Endothelial cell of umbilical vein (primary cell): ENCODE measurements at regions not wholly inside any gene's neighbourhood (a gene's known extent, or its start where the extent isn't known, plus 50 kb on each side); places are given as distances from the start of the nearest gene placed in this dataset.

ENCODE experiments used
- BruUV-seq: library from RNA; stranded (reverse); fragments of 400-500 nt; replicated peaks from 2 replicates; lab custom pipeline; 2021; lab: Mats Ljungman, UMichigan
- CTCF ChIA-PET: fragments of 300-600, 350-600 bp; sonication (Branson Sonifier 250); formaldehyde crosslinking; loops from one replicate; lab custom pipeline; 2021; ENCODE audit warnings: antibody characterized with exemption, inconsistent platforms; lab: Charles Lee
- POLR2A ChIA-PET: fragments of 300-600, 350-600 bp; sonication (Branson Sonifier 250); formaldehyde crosslinking; loops from one replicate; lab custom pipeline; 2021; ENCODE audit warnings: antibody characterized with exemption, inconsistent platforms; lab: Charles Lee
- DNase-seq: peaks from one replicate; pipeline ENCODE4 v3.0.0-alpha.2; 2011; ENCODE audit warnings: low read depth, low spot score
- FAIRE-seq: peaks from 2 replicates; lab custom pipeline; 2011; peaks lifted over from hg19 to GRCh38; lab: Jason Lieb, UNC
- H2AFZ ChIP-seq: 2 replicates; pipeline ENCODE4 v1.6.0; 2012; ENCODE audit warnings: low read depth, low read length, control low read depth, inconsistent platforms
- H3K27ac ChIP-seq: 2 replicates; pipeline ENCODE4 v1.5.1; 2011; ENCODE audit warnings: low read depth, mild to moderate bottlenecking, control low read depth, low read length, moderate library complexity; ENCODE audit not compliant: insufficient read depth
- H3K27me3 ChIP-seq, 2 experiments: 2 replicates each; pipeline versions ENCODE4 v1.6.0 to v1.6.1; 2011; ENCODE audit warnings: low read length in 2 of 2, mixed read lengths in 1 of 2; ENCODE audit not compliant: control insufficient read depth in 2 of 2, insufficient read depth in 2 of 2
- H3K36me3 ChIP-seq, 2 experiments: 2 replicates in 1 of 2; 3 replicates in 1 of 2; pipeline ENCODE4 v1.5.1; 2011; ENCODE audit warnings: low read length in 2 of 2, mild to moderate bottlenecking in 1 of 2, moderate library complexity in 1 of 2; ENCODE audit not compliant: control insufficient read depth in 2 of 2, insufficient read depth in 2 of 2; ENCODE audit errors: extremely low read depth in 1 of 2
- H3K4me1 ChIP-seq: 3 replicates; pipeline ENCODE4 v1.5.1; 2011; ENCODE audit warnings: mild to moderate bottlenecking, low read length; ENCODE audit not compliant: control insufficient read depth, insufficient read depth; ENCODE audit errors: extremely low read depth
- H3K4me2 ChIP-seq: 2 replicates; pipeline ENCODE4 v1.6.1; 2011; ENCODE audit warnings: low read length, control low read depth, mixed read lengths; ENCODE audit not compliant: insufficient read depth
- H3K4me3 ChIP-seq, 3 experiments: fragments of 200-600 bp in 1 of 3; sonication (generic), shearing (Covaris generic) in 1 of 3; replicated peaks in 1 of 3; 2 replicates each; pipeline ENCODE4 v1.5.1; 2011 to 2016; ENCODE audit warnings: control low read depth in 3 of 3, low read length in 3 of 3, mild to moderate bottlenecking in 2 of 3, inconsistent platforms in 1 of 3, low read depth in 1 of 3, moderate library complexity in 1 of 3; ENCODE audit not compliant: insufficient read depth in 1 of 3
- H3K79me2 ChIP-seq: 2 replicates; pipeline ENCODE4 v1.6.0; 2012; ENCODE audit warnings: low read length, inconsistent platforms; ENCODE audit not compliant: control insufficient read depth, insufficient read depth
- H3K9ac ChIP-seq: replicated peaks from 2 replicates; pipeline ENCODE3; 2011; ENCODE audit warnings: low read length, control low read depth; ENCODE audit not compliant: insufficient read depth; ENCODE audit errors: extremely low read depth
- H3K9me1 ChIP-seq: replicated peaks from 3 replicates; pipeline ENCODE4 v1.6.0; 2011; ENCODE audit warnings: mild to moderate bottlenecking, low read length; ENCODE audit not compliant: control insufficient read depth, insufficient read depth; ENCODE audit errors: extremely low read depth
- H3K9me3 ChIP-seq: replicated peaks from 2 replicates; pipeline ENCODE4 v1.5.1; 2012; ENCODE audit warnings: low read length, inconsistent platforms; ENCODE audit not compliant: control insufficient read depth, insufficient read depth
- H4K20me1 ChIP-seq: replicated peaks from 2 replicates; pipeline ENCODE3; 2011; ENCODE audit warnings: mild to moderate bottlenecking, low read length; ENCODE audit not compliant: control insufficient read depth, insufficient read depth; ENCODE audit errors: extremely low read depth
- CTCF ChIP-seq, 2 donors: IDR thresholded peaks; 1 replicate in 1 of 2; 2 replicates in 1 of 2; pipeline ENCODE4 v1.5.1; 2011; ENCODE audit warnings: low read length in 2 of 2, mild to moderate bottlenecking in 2 of 2, moderate library complexity in 2 of 2, control low read depth in 1 of 2, inconsistent platforms in 1 of 2, low read depth in 1 of 2; ENCODE audit not compliant: insufficient read depth in 1 of 2; ENCODE audit errors: extremely low read depth in 1 of 2
- EZH2 ChIP-seq: IDR thresholded peaks from 2 replicates; pipeline ENCODE4 v1.6.1; 2012; ENCODE audit warnings: borderline replicate concordance, low read depth, mild to moderate bottlenecking, moderate library complexity, low read length, inconsistent platforms; ENCODE audit not compliant: severe bottlenecking
- FOS ChIP-seq: IDR thresholded peaks from 2 replicates; pipeline ENCODE4 v1.6.1; 2011; ENCODE audit warnings: mild to moderate bottlenecking, low read length, moderate library complexity, borderline replicate concordance; ENCODE audit not compliant: insufficient read depth
- GATA2 ChIP-seq: IDR thresholded peaks from 2 replicates; pipeline ENCODE4 v1.7.0; 2011; ENCODE audit warnings: low read depth, mild to moderate bottlenecking, moderate library complexity, mixed read lengths, low read length; ENCODE audit not compliant: insufficient read length, insufficient read depth
- JUN ChIP-seq: IDR thresholded peaks from 2 replicates; pipeline ENCODE4 v1.6.1; 2011; ENCODE audit warnings: borderline replicate concordance, low read depth; ENCODE audit not compliant: insufficient read length, insufficient read depth
- MYC ChIP-seq: IDR thresholded peaks from one replicate; pipeline ENCODE4 v1.6.1; 2011; ENCODE audit warnings: mild to moderate bottlenecking, low read depth, low read length
- POLR2A ChIP-seq: IDR thresholded peaks from 2 replicates; pipeline ENCODE4 v1.6.1; 2012; ENCODE audit warnings: low read depth, mild to moderate bottlenecking, control low read depth, low read length
- POLR2AphosphoS5 ChIP-seq: IDR thresholded peaks from 2 replicates; pipeline ENCODE4 v1.6.1; 2012; ENCODE audit warnings: low read depth, mild to moderate bottlenecking, control low read depth, low read length, moderate library complexity; ENCODE audit not compliant: insufficient read depth
- dilution Hi-C: fragments of 300-500 bp; cut with MboI; formaldehyde crosslinking; loops from one replicate; pipeline ENCODE4 v1.15.0; 2019; ENCODE audit warnings: low sequenced_read_pairs; ENCODE audit not compliant: extremely low pct_ligation_motif_present
- intact Hi-C: fragments of 100-400 bp; cut with micrococcal nuclease; formaldehyde crosslinking; loops from one replicate; pipeline ENCODE4 v1.10.0; 2022
- TF ChIP-seq, protein P1 (sequence below): IDR thresholded peaks from 2 replicates; pipeline ENCODE4 v1.6.1; 2011; ENCODE audit not compliant: insufficient read depth, insufficient read length

- FAIRE-seq (no peak), DNase-seq (peak; percentile 11)
- no peak overlapping the region for H3K4me2 ChIP-seq
- no peaks in the 10 kb centered on the region for H3K4me1 ChIP-seq
- intact Hi-C loops (loop anchor here (5.0 kb wide), 1 partner anchor 64 kb away; no protein-coding TSS in a partner anchor), dilution Hi-C loops (no loop called here)
- BruUV-seq: no TSS peak
- H3K4me3 ChIP-seq: no peak overlapping the region
- CTCF ChIA-PET: interaction anchor here (1.1 kb wide), 1 partner anchor 16 kb away, joined by 4 read pairs; no protein-coding TSS in a partner anchor
- H3K27me3 ChIP-seq: no peaks in the 10 kb centered on the region
- H2AFZ ChIP-seq: no peak overlapping the region
- TF ChIP-seq POLR2A: no peak
- TF ChIP-seq FOS: no peak
- TF ChIP-seq JUN: no peak
- no peak for TF ChIP-seq POLR2AphosphoS5
- no peak for TF ChIP-seq MYC
- TF ChIP-seq CTCF (IDR thresholded peaks at IDR 0.05; ENCODE audit: extremely low read depth in 1 of 2, insufficient read depth in 1 of 2, low read depth in 1 of 2, low read length in 2 of 2): no peak
- TF ChIP-seq, protein P1, sequence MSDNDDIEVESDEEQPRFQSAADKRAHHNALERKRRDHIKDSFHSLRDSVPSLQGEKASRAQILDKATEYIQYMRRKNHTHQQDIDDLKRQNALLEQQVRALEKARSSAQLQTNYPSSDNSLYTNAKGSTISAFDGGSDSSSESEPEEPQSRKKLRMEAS: no peak
- TF ChIP-seq GATA2: no peak
- no peak for TF ChIP-seq EZH2
- no peaks in the 10 kb centered on the region for H3K79me2 ChIP-seq
- H3K9ac ChIP-seq: no peak overlapping the region
- no peaks in the 10 kb centered on the region for H3K9me1 ChIP-seq
- no peaks in the 10 kb centered on the region for H4K20me1 ChIP-seq
- no peaks in the 10 kb centered on the region for H3K9me3 ChIP-seq
- no peak overlapping the region for H3K27ac ChIP-seq
- POLR2A ChIA-PET: no interaction called here
- H3K36me3 ChIP-seq: no peaks in the 10 kb centered on the region
These were observed 132.7 kb upstream of the ERCC6L2 start for GRCh38 chr9:95742821-95743220.
